ENCODE measurements at regions not wholly inside any gene's neighbourhood (a gene's known extent, or its start where the extent isn't known, plus 50 kb on each side); places are given as distances from the start of the nearest gene placed in this dataset.

- WGBS (ENCODE audit: insufficient coverage, low coverage, missing lambda C conversion rate): 0% methylated on average over 1 of the region's 1 CpG
- Histone ChIP-seq H3K9me1 (ENCODE audit: control insufficient read depth, insufficient read depth, low read length) (no peaks in the 10 kb centered on the region), H3K4me2 (ENCODE audit: insufficient read depth, low read length) (no peak overlapping the region), H2AFZ (ENCODE audit: low read depth, low read length) (no peak overlapping the region), H3K27me3 (ENCODE audit: control insufficient read depth in 2 of 2, insufficient read depth in 2 of 2, low read length in 2 of 2) (no peaks in the 10 kb centered on the region), H3K4me1 (replicated peaks in 1 of 2; ENCODE audit: control insufficient read depth in 2 of 2, insufficient read depth in 2 of 2, low read length in 2 of 2) (no peaks in the 10 kb centered on the region), H3K4me3 (no peak overlapping the region), H3K9me3 (replicated peaks; ENCODE audit: control insufficient read depth, insufficient read depth, low read depth, low read length) (no peaks in the 10 kb centered on the region), H3K27ac (ENCODE audit: extremely low read depth, low read depth, low read length) (no peak overlapping the region), H3K36me3 (ENCODE audit: control insufficient read depth, insufficient read depth, low read length) (no peaks in the 10 kb centered on the region), H3K79me2 (ENCODE audit: control insufficient read depth, insufficient read depth, low read length) (no peaks in the 10 kb centered on the region), H3K9ac (ENCODE audit: insufficient read depth in 1 of 2, low read depth in 2 of 2, low read length in 2 of 2) (no peak overlapping the region), H4K20me1 (replicated peaks; ENCODE audit: control insufficient read depth, insufficient read depth, low read length) (no peaks in the 10 kb centered on the region)
- DNase-seq (ENCODE audit: extremely low read depth in 1 of 4, low spot score in 3 of 4) (no peak), FAIRE-seq (no peak), ATAC-seq (no peak)
- no TSS peak for BruUV-seq (replicated peaks)
- CTCF ChIA-PET (ENCODE audit: low intra/inter-chr PET ratio): no interaction called here
- in situ Hi-C loops (cut with MboI): no loop called here
- intact Hi-C loops (cut with micrococcal nuclease): no loop called here
- POLR2A ChIA-PET: no interaction called here
- TF ChIP-seq ZNF785 (CRISPR knock-in tag; IDR thresholded peaks at IDR 0.05): no peak
- no peak for TF ChIP-seq PREB (CRISPR knock-in tag; IDR thresholded peaks at IDR 0.05)
- TF ChIP-seq STAT6 (CRISPR knock-in tag; IDR thresholded peaks at IDR 0.05): no peak
- TF ChIP-seq SRSF3 (IDR thresholded peaks at IDR 0.05; ENCODE audit: insufficient read depth, low read length): no peak
- TF ChIP-seq ZNF212 (CRISPR knock-in tag; IDR thresholded peaks at IDR 0.05): no peak
- no peak for TF ChIP-seq FOXJ3 (CRISPR knock-in tag; IDR thresholded peaks at IDR 0.05)
- no peak for TF ChIP-seq RB1 (IDR thresholded peaks at IDR 0.05; ENCODE audit: low read depth)
- TF ChIP-seq ZFPM2 (CRISPR knock-in tag; IDR thresholded peaks at IDR 0.05): no peak
- no peak for TF ChIP-seq HCFC1 (IDR thresholded peaks at IDR 0.05; ENCODE audit: low read depth, low read length)
- no peak for TF ChIP-seq BRCA1 (IDR thresholded peaks at IDR 0.05)
- no peak for TF ChIP-seq BRCA1 (CRISPR knock-in tag; IDR thresholded peaks at IDR 0.05)
- TF ChIP-seq HMG20B (CRISPR knock-in tag; IDR thresholded peaks at IDR 0.05): no peak
These were observed 1010.0 kb upstream of the CADM2 start for GRCh38 chr3:83948771-83949170.

Measured in K562 (cell line).